ENCODE measurements at regions not wholly inside any gene's neighbourhood (a gene's known extent, or its start where the extent isn't known, plus 50 kb on each side); places are given as distances from the start of the nearest gene placed in this dataset.

GRCh38 chr14:101112351-101113107 lies 209.0 kb upstream of the RTL1 start:
- TF ChIP-seq CTCF (IDR thresholded peaks at IDR 0.05; ENCODE audit: low read depth, low read length) (no peak), EZH2phosphoT487 (IDR thresholded peaks at IDR 0.05; ENCODE audit: low read depth) (no peak)

Measured in OCI-LY3 (cell line).